WERI-Rb-1 (cell line): ENCODE measurements at regions not wholly inside any gene's neighbourhood (a gene's known extent, or its start where the extent isn't known, plus 50 kb on each side); places are given as distances from the start of the nearest gene placed in this dataset.
A peak's percentile ranks its signal among the peaks of the same experiment; 100 is the strongest.

Source experiments
- DNase-seq: peaks from one replicate; pipeline ENCODE4 v3.0.0-alpha.2; 2020
- H3K27ac ChIP-seq: fragments of 250-450 bp; sonication (Bioruptor Pico); 2 replicates; pipeline ENCODE4 v1.5.1; 2020; ENCODE audit warnings: mild to moderate bottlenecking, moderate library complexity
- H3K27me3 ChIP-seq: fragments of 250-450 bp; sonication (Bioruptor Pico); 2 replicates; pipeline ENCODE4 v1.5.1; 2021; ENCODE audit warnings: mild to moderate bottlenecking, low read depth, moderate library complexity; ENCODE audit not compliant: insufficient read depth, severe bottlenecking
- H3K36me3 ChIP-seq: fragments of 250-450 bp; sonication (Bioruptor Pico); 2 replicates; pipeline ENCODE4 v1.5.1; 2020; ENCODE audit warnings: mild to moderate bottlenecking, moderate library complexity
- H3K4me3 ChIP-seq: 2 replicates; pipeline ENCODE4 v1.5.1; 2011; ENCODE audit warnings: low read depth, mild to moderate bottlenecking, control low read depth, low read length
- H3K9me3 ChIP-seq: fragments of 250-450 bp; sonication (Bioruptor Pico); 2 replicates; pipeline ENCODE4 v1.5.1; 2021; ENCODE audit warnings: mild to moderate bottlenecking, moderate library complexity; ENCODE audit not compliant: severe bottlenecking
- TF ChIP-seq, protein P1 (sequence below): IDR thresholded peaks from 2 replicates; pipeline ENCODE4 v1.5.1; 2011; ENCODE audit warnings: low read depth, mild to moderate bottlenecking, control low read depth, inconsistent platforms, low read length

DNA sequence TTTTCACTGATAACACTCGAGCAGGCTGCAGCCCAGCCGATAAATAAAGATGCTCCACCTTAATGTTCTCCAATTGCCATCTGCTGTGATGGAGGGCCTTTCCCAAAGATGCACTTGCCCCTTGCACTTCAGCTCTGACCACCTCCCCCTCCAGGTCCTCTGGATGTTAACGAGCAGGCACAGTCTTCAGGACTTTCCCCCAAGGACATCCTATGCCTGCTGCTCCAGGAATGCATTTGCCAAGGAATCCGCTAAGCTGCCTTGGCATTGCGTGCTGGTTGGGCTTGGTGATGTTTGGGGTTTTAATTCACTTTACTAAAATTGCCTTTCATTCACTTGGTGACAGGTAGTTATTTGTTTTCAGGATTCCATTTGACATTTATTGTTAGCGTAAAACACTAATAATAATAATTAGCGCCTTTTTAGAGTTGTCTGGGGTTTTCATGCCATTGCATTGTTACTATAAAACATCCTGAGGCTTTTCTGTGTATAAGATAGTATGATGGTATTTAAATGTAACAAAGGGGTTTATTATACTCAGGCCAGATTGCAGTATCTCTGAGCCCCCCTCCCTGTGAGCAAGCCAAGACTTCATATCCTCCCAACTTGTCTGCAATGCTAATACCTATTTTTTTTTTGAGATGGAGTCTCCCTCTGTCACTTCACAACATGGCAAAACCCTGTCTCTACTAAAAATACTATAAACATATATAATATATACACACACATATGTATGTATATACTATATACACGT lies 66.7 kb upstream of the TSHZ2 start:
- Histone ChIP-seq H3K4me3 (no peak overlapping the region), H3K27me3 (no peaks in the 10 kb centered on the region), H3K36me3 (no peaks in the 10 kb centered on the region), H3K9me3 (peaks cover 4% of the 10 kb centered on the region), H3K27ac (no peak overlapping the region)
- TF ChIP-seq, protein P1, sequence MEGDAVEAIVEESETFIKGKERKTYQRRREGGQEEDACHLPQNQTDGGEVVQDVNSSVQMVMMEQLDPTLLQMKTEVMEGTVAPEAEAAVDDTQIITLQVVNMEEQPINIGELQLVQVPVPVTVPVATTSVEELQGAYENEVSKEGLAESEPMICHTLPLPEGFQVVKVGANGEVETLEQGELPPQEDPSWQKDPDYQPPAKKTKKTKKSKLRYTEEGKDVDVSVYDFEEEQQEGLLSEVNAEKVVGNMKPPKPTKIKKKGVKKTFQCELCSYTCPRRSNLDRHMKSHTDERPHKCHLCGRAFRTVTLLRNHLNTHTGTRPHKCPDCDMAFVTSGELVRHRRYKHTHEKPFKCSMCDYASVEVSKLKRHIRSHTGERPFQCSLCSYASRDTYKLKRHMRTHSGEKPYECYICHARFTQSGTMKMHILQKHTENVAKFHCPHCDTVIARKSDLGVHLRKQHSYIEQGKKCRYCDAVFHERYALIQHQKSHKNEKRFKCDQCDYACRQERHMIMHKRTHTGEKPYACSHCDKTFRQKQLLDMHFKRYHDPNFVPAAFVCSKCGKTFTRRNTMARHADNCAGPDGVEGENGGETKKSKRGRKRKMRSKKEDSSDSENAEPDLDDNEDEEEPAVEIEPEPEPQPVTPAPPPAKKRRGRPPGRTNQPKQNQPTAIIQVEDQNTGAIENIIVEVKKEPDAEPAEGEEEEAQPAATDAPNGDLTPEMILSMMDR = no peak
- DNase-seq = no peak

DNA sequence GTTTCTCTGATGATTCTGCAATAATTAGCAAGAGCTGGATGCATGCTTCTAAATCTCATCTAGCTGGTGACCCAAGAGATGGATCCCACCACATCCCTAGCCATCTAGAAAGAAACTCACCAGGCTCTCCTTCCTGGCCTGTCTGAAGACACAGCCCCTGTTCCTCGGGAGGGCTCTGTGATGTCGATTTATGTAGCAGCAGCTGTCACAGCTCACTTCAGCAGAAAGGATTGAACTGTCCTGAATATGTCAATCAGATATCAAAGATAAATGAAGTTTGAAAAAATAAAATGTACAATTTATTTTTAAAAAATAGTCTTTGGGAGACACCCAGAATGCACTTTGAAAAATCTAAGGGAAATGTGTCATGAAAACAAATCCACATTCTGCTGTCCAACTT lies 67.3 kb upstream of the TSHZ2 start:
- no peaks in the 10 kb centered on the region for H3K36me3 ChIP-seq
- H3K9me3 ChIP-seq = peaks cover 4% of the 10 kb centered on the region
- peak overlapping the region; percentile 69 for H3K27ac ChIP-seq
- no peak overlapping the region for H3K4me3 ChIP-seq
- TF ChIP-seq, protein P1 = no peak
- no peaks in the 10 kb centered on the region for H3K27me3 ChIP-seq
- no peak for DNase-seq

DNA sequence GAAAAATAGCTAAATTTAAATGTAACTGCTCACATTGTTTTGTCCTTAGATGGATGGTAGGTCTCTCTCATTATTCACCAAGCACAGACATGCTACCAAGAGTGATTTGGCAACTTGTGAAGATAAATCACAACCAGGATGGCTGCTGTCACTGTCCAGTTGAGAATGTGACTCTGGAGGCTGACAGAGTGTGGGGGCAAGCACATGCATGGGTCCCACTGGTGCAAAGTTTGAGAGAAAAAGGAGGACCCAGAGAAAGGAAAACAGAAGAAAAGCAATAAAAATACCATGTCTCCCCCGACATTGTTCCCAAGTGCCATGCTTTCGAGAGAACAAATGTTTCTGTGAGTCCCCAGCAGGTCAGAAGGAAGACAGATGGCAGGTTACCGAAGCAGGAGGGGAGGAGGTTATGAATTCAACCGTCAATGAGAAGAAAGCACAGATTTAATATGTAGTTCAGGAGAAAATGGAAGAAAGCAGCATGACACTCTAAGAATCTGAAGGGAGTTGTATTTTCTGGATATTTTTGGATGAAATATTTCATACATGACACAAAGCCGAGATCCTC lies 73.0 kb upstream of the TSHZ2 start:
- DNase-seq = peak; percentile 22
- Histone ChIP-seq H3K36me3 (no peaks in the 10 kb centered on the region), H3K4me3 (no peak overlapping the region), H3K27ac (peak overlapping the region; percentile 36), H3K9me3 (peaks cover 4% of the 10 kb centered on the region), H3K27me3 (no peaks in the 10 kb centered on the region)
- TF ChIP-seq, protein P1 = no peak

DNA sequence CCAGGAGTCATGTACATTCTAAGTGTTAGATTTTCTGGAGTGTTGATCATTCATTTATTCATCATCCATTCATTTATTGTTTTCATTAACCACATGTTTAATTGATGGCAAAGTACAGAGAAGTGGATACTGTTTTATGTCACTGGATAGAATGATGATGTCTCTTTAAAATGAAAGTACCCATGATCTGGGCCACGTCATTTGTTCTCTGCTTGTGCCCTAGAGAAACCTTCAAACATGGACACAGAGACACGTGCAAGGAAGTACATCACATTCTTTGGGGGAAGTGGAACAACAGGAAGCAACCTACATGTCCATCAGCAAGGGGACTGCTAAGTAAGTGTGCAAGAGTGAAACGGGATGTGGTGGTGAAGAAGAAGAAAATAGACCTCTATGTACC lies 75.8 kb upstream of the TSHZ2 start:
- no peak overlapping the region for H3K4me3 ChIP-seq
- DNase-seq = no peak
- no peaks in the 10 kb centered on the region for H3K9me3 ChIP-seq
- no peaks in the 10 kb centered on the region for H3K27me3 ChIP-seq
- TF ChIP-seq, protein P1 = no peak
- no peak overlapping the region for H3K27ac ChIP-seq
- H3K36me3 ChIP-seq = no peaks in the 10 kb centered on the region

DNA sequence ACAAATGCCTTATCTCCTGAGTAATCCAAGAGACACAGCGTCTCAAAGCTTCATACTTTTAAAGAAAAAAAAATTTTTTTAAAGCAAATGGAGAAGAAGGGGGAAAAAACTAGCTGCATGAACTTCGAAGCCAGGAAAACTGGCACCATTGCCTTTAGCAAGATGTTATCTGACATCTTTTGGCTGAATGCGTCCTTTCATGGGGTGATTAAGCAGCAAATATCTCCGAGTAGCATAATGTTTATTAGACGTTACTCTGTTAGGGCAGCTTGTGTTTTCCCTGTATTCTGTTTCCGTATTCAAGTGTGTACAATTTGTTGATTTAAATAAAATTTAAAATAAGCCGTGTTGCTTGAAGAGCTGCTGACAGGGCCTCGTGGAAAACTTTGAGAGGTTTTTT lies 76.5 kb upstream of the TSHZ2 start:
- H3K36me3 ChIP-seq = no peaks in the 10 kb centered on the region
- no peaks in the 10 kb centered on the region for H3K27me3 ChIP-seq
- no peak overlapping the region for H3K27ac ChIP-seq
- no peaks in the 10 kb centered on the region for H3K9me3 ChIP-seq
- no peak for DNase-seq
- no peak overlapping the region for H3K4me3 ChIP-seq
- TF ChIP-seq, protein P1 = no peak
